ENCODE measurements at regions not wholly inside any gene's neighbourhood (a gene's known extent, or its start where the extent isn't known, plus 50 kb on each side); places are given as distances from the start of the nearest gene placed in this dataset.

DNA sequence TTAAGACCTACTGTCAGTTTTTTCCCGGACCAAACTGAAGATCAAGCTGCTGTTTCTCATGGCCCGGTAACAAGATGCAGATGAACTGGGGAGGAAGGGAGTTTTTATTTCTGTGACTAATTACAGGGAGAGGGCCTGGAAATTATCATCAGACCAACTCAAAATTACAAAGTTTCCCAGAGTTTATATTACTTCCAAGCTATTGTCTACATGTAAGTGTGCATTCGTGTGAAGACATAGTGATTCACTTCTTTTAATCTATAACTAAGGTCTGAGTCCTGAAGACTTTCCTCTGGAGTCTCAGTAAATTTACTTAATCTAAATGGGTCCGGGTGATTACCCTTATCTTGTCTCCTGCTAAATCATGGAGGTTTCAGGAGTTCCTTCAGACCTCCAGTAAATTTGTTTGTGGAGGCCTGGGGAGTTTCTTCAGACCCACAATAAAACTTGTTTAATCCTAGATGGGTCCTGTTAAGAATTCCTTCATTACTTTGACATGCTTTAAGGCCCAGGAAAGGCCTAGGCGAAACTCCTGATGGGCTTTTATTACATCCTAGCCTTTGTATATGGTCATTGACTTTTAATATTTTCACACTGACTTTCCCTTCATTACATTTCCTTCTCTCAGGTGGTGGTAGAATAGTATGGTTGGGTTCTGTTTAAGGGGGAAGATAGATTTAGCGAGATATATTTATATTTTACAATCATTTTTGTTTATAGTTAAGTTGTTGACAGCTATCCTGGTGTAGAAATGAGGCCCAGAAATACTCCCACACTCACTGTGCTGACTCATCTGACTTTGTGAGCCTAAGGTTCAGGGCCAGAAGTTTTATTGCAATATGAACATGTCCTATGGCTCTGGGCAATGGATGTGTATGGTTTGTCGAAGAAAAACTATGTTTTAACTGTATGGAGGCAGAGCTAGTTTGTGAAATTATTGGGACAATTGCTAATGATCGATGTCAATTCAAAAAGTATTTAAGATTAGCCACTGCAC, 627.0 kb upstream of the FBXO33 start:
- POLR2A ChIA-PET, result no interaction called here
- DNase-seq (ENCODE audit: low read depth, low spot score), result no peak
- no peaks in the 10 kb centered on the region for H3K27me3 ChIP-seq (ENCODE audit: control insufficient read depth, insufficient read depth, low read length)
- intact Hi-C loops (cut with micrococcal nuclease; ENCODE audit: unreplicated experiment) (no loop called here), in situ Hi-C loops (cut with HindIII; ENCODE audit: low pct_unique_long_range_greater_than_20kb, low sequenced_read_pairs) (no loop called here)
- BruUV-seq (replicated peaks), result no TSS peak
- H3K9me3 ChIP-seq (ENCODE audit: control insufficient read depth, insufficient read depth, low read depth, low read length), result no peaks in the 10 kb centered on the region
- no peaks in the 10 kb centered on the region for H3K4me1 ChIP-seq (ENCODE audit: control insufficient read depth, insufficient read depth, low read length)
- no peak overlapping the region for H3K27ac ChIP-seq (ENCODE audit: low read length)
- ATAC-seq, result no peak
- CTCF ChIA-PET, result no interaction called here
- no peak overlapping the region for H3K4me3 ChIP-seq (ENCODE audit: low read depth in 2 of 2, low read length in 2 of 2)
- TF ChIP-seq TCF7L2 (IDR thresholded peaks at IDR 0.05; ENCODE audit: low read depth, low read length) (no peak), POLR2AphosphoS5 (IDR thresholded peaks at IDR 0.05; ENCODE audit: low read depth, low read length) (no peak), SIN3A (IDR thresholded peaks at IDR 0.05; ENCODE audit: borderline replicate concordance, insufficient read depth, low read depth, low read length) (no peak)
- TF ChIP-seq, protein P1, sequence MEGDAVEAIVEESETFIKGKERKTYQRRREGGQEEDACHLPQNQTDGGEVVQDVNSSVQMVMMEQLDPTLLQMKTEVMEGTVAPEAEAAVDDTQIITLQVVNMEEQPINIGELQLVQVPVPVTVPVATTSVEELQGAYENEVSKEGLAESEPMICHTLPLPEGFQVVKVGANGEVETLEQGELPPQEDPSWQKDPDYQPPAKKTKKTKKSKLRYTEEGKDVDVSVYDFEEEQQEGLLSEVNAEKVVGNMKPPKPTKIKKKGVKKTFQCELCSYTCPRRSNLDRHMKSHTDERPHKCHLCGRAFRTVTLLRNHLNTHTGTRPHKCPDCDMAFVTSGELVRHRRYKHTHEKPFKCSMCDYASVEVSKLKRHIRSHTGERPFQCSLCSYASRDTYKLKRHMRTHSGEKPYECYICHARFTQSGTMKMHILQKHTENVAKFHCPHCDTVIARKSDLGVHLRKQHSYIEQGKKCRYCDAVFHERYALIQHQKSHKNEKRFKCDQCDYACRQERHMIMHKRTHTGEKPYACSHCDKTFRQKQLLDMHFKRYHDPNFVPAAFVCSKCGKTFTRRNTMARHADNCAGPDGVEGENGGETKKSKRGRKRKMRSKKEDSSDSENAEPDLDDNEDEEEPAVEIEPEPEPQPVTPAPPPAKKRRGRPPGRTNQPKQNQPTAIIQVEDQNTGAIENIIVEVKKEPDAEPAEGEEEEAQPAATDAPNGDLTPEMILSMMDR (IDR thresholded peaks at IDR 0.05), result no peak
- TF ChIP-seq, protein P2, sequence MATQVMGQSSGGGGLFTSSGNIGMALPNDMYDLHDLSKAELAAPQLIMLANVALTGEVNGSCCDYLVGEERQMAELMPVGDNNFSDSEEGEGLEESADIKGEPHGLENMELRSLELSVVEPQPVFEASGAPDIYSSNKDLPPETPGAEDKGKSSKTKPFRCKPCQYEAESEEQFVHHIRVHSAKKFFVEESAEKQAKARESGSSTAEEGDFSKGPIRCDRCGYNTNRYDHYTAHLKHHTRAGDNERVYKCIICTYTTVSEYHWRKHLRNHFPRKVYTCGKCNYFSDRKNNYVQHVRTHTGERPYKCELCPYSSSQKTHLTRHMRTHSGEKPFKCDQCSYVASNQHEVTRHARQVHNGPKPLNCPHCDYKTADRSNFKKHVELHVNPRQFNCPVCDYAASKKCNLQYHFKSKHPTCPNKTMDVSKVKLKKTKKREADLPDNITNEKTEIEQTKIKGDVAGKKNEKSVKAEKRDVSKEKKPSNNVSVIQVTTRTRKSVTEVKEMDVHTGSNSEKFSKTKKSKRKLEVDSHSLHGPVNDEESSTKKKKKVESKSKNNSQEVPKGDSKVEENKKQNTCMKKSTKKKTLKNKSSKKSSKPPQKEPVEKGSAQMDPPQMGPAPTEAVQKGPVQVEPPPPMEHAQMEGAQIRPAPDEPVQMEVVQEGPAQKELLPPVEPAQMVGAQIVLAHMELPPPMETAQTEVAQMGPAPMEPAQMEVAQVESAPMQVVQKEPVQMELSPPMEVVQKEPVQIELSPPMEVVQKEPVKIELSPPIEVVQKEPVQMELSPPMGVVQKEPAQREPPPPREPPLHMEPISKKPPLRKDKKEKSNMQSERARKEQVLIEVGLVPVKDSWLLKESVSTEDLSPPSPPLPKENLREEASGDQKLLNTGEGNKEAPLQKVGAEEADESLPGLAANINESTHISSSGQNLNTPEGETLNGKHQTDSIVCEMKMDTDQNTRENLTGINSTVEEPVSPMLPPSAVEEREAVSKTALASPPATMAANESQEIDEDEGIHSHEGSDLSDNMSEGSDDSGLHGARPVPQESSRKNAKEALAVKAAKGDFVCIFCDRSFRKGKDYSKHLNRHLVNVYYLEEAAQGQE (IDR thresholded peaks at IDR 0.05; ENCODE audit: insufficient read depth in 1 of 2, low read depth in 2 of 2, low read length in 1 of 2), result no peak
- no peaks in the 10 kb centered on the region for H3K36me3 ChIP-seq (ENCODE audit: control insufficient read depth, insufficient read depth, low read length)

DNA sequence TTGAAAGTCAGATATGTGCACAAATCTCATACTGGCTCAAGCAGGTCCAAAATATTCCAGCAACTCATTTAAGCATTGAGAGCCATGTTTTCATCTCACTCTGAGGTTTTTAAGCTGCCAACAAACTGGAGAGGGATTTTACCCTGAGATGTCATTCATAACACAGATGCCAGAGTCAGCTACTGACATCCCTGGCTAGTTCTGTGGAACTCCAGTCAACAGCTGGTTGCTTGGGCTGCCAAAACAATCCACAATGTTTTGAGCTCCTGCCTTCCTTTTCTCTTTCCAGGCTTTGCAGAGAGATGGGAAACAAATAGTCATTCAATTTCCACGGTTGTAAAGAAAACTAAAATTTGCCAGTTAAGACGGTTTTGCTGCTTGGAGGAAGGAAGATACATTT, 621.2 kb upstream of the FBXO33 start:
- ChIA-PET POLR2A (no interaction called here), CTCF (no interaction called here)
- intact Hi-C loops (cut with micrococcal nuclease; ENCODE audit: unreplicated experiment) (no loop called here), in situ Hi-C loops (cut with HindIII; ENCODE audit: low pct_unique_long_range_greater_than_20kb, low sequenced_read_pairs) (no loop called here)
- Histone ChIP-seq H3K4me1 (ENCODE audit: control insufficient read depth, insufficient read depth, low read length) (no peaks in the 10 kb centered on the region), H3K27ac (ENCODE audit: low read length) (no peak overlapping the region), H3K36me3 (ENCODE audit: control insufficient read depth, insufficient read depth, low read length) (no peaks in the 10 kb centered on the region), H3K9me3 (ENCODE audit: control insufficient read depth, insufficient read depth, low read depth, low read length) (no peaks in the 10 kb centered on the region), H3K27me3 (ENCODE audit: control insufficient read depth, insufficient read depth, low read length) (no peaks in the 10 kb centered on the region), H3K4me3 (ENCODE audit: low read depth in 2 of 2, low read length in 2 of 2) (no peak overlapping the region)
- ATAC-seq (no peak), DNase-seq (ENCODE audit: low read depth, low spot score) (no peak)
- TF ChIP-seq, protein P1 (IDR thresholded peaks at IDR 0.05), result no peak
- TF ChIP-seq TCF7L2 (IDR thresholded peaks at IDR 0.05; ENCODE audit: low read depth, low read length) (no peak), POLR2AphosphoS5 (IDR thresholded peaks at IDR 0.05; ENCODE audit: low read depth, low read length) (no peak), SIN3A (IDR thresholded peaks at IDR 0.05; ENCODE audit: borderline replicate concordance, insufficient read depth, low read depth, low read length) (no peak)
- TF ChIP-seq, protein P2 (IDR thresholded peaks at IDR 0.05; ENCODE audit: insufficient read depth in 1 of 2, low read depth in 2 of 2, low read length in 1 of 2), result no peak
- BruUV-seq (replicated peaks), result no TSS peak

Data from Panc1 (cell line).